Mesenchymal stem cell (in vitro differentiated cells and primary cell): ENCODE measurements at regions not wholly inside any gene's neighbourhood (a gene's known extent, or its start where the extent isn't known, plus 50 kb on each side); places are given as distances from the start of the nearest gene placed in this dataset.

ENCODE experiments used
- DNase-seq: peaks from one replicate; pipeline ENCODE4 v3.0.0-alpha.2; 2013
- H2AFZ ChIP-seq: one replicate; pipeline ENCODE4 v1.6.1; 2013; ENCODE audit warnings: low read depth, mild to moderate bottlenecking, control low read depth, inconsistent platforms, low read length, moderate library complexity
- H2AK5ac ChIP-seq: 2 replicates; pipeline ENCODE4 v1.6.1; 2013; ENCODE audit warnings: low read length, moderate library complexity, mild to moderate bottlenecking, inconsistent platforms; ENCODE audit not compliant: severe bottlenecking
- H2BK120ac ChIP-seq: one replicate; pipeline ENCODE4 v1.6.1; 2013; ENCODE audit warnings: low read depth, mild to moderate bottlenecking, inconsistent platforms, low read length, moderate library complexity
- H2BK12ac ChIP-seq, 2 experiments: one replicate each; pipeline ENCODE4 v1.6.1; 2013; ENCODE audit warnings: inconsistent platforms in 2 of 2, low read length in 2 of 2, mild to moderate bottlenecking in 2 of 2, moderate library complexity in 2 of 2, control low read depth in 1 of 2
- H2BK15ac ChIP-seq: one replicate; pipeline ENCODE4 v1.6.1; 2013; ENCODE audit warnings: mild to moderate bottlenecking, low read depth, inconsistent platforms; ENCODE audit not compliant: poor library complexity, severe bottlenecking
- H2BK5ac ChIP-seq: 2 replicates; pipeline ENCODE4 v1.6.1; 2013; ENCODE audit warnings: low read depth, mild to moderate bottlenecking, low read length, control low read depth, inconsistent platforms; ENCODE audit not compliant: poor library complexity, severe bottlenecking
- H3K14ac ChIP-seq, 2 experiments: one replicate each; pipeline ENCODE4 v1.6.1; 2013; ENCODE audit warnings: inconsistent platforms in 2 of 2, low read length in 2 of 2, control low read depth in 1 of 2, mild to moderate bottlenecking in 1 of 2, moderate library complexity in 1 of 2
- H3K18ac ChIP-seq, 2 experiments: one replicate each; pipeline ENCODE4 v1.6.1; 2013; ENCODE audit warnings: inconsistent platforms in 2 of 2, low read length in 2 of 2, control low read depth in 1 of 2, low read depth in 1 of 2, mild to moderate bottlenecking in 1 of 2
- H3K23ac ChIP-seq, 2 experiments: one replicate each; pipeline ENCODE4 v1.6.1; 2013; ENCODE audit warnings: inconsistent platforms in 2 of 2, low read length in 2 of 2, mild to moderate bottlenecking in 2 of 2, moderate library complexity in 2 of 2, control low read depth in 1 of 2
- H3K27ac ChIP-seq: 2 replicates; pipeline ENCODE4 v1.5.1; 2013; ENCODE audit warnings: mild to moderate bottlenecking, moderate library complexity, low read length, control low read depth, inconsistent platforms; ENCODE audit not compliant: poor library complexity, severe bottlenecking
- H3K27me3 ChIP-seq, 2 experiments: 2 replicates each; pipeline versions ENCODE4 v1.6.1 to v1.7.0; 2013; ENCODE audit warnings: low read length in 2 of 2, mild to moderate bottlenecking in 2 of 2, moderate library complexity in 2 of 2, control low read depth in 1 of 2, inconsistent platforms in 1 of 2; ENCODE audit not compliant: control insufficient read depth in 1 of 2, insufficient read depth in 1 of 2
- H3K36me3 ChIP-seq, 2 experiments: 2 replicates each; pipeline versions ENCODE4 v1.6.1 to v1.7.0; 2013; ENCODE audit warnings: low read length in 2 of 2, control low read depth in 1 of 2, inconsistent platforms in 1 of 2, low read depth in 1 of 2, mild to moderate bottlenecking in 1 of 2; ENCODE audit not compliant: insufficient read depth in 2 of 2, control insufficient read depth in 1 of 2
- H3K4ac ChIP-seq, 2 experiments: one replicate each; pipeline ENCODE4 v1.6.1; 2013; ENCODE audit warnings: inconsistent platforms in 2 of 2, low read length in 2 of 2, mild to moderate bottlenecking in 2 of 2, moderate library complexity in 2 of 2, control low read depth in 1 of 2, low read depth in 1 of 2
- H3K4me1 ChIP-seq: 2 replicates; pipeline ENCODE4 v1.6.1; 2013; ENCODE audit warnings: low read depth, low read length, control low read depth; ENCODE audit not compliant: control insufficient read depth, insufficient read depth
- H3K4me2 ChIP-seq: 2 replicates; pipeline ENCODE4 v1.6.1; 2013; ENCODE audit warnings: low read length, mild to moderate bottlenecking, inconsistent platforms; ENCODE audit not compliant: poor library complexity, severe bottlenecking
- H3K4me3 ChIP-seq, 2 experiments: 2 replicates each; pipeline versions ENCODE4 v1.5.1 to v1.7.0; 2013; ENCODE audit warnings: low read length in 2 of 2, mild to moderate bottlenecking in 2 of 2, control low read depth in 1 of 2, low read depth in 1 of 2; ENCODE audit not compliant: insufficient read depth in 1 of 2
- H3K79me1 ChIP-seq: replicated peaks from 2 replicates; pipeline ENCODE4 v1.6.1; 2013; ENCODE audit warnings: mild to moderate bottlenecking, control low read depth, low read length, inconsistent platforms; ENCODE audit not compliant: poor library complexity, severe bottlenecking
- H3K9ac ChIP-seq: 2 replicates; pipeline ENCODE4 v1.7.0; 2013; ENCODE audit warnings: mild to moderate bottlenecking, low read length, moderate library complexity
- H3K9me3 ChIP-seq: 2 replicates; pipeline ENCODE4 v1.7.0; 2013; ENCODE audit warnings: mild to moderate bottlenecking, low read length; ENCODE audit not compliant: control insufficient read depth
- H4K8ac ChIP-seq: one replicate; pipeline ENCODE4 v1.6.1; 2013; ENCODE audit warnings: inconsistent platforms, mild to moderate bottlenecking, low read length, moderate library complexity
- H4K91ac ChIP-seq: one replicate; pipeline ENCODE4 v1.6.1; 2013; ENCODE audit warnings: mild to moderate bottlenecking, low read length, inconsistent platforms
- WGBS: methylation state at CpG from one replicate; pipeline ENCODE4 v1.1.7; 2013; ENCODE audit warnings: mixed read lengths; 5-methylcytosine and 5-hydroxymethylcytosine counted together

GRCh38 chr12:89985935-89986334 lies 277.3 kb upstream of the ATP2B1 start:
- no peak overlapping the region for H3K23ac ChIP-seq

GRCh38 chr12:89984846-89985245 lies 276.2 kb upstream of the ATP2B1 start:
- H3K27ac ChIP-seq, result no peak overlapping the region
- H3K18ac ChIP-seq, result peak overlapping the region in 1 of 2 experiments; percentile 48
- no peak overlapping the region for H3K4me3 ChIP-seq
- peak overlapping the region; percentile 6 for H2AFZ ChIP-seq
- no peaks in the 10 kb centered on the region for H3K36me3 ChIP-seq
- no peaks in the 10 kb centered on the region for H3K9me3 ChIP-seq
- H3K79me1 ChIP-seq, result no peaks in the 10 kb centered on the region
- H3K9ac ChIP-seq, result no peak overlapping the region
- no peak overlapping the region for H4K8ac ChIP-seq
- no peak overlapping the region for H2BK15ac ChIP-seq
- no peak overlapping the region for H3K4me2 ChIP-seq
- H2BK5ac ChIP-seq, result no peak overlapping the region
- peak overlapping the region in 1 of 2 experiments; percentile 96 for H3K14ac ChIP-seq
- H2BK12ac ChIP-seq, result peak overlapping the region in 1 of 2 experiments; percentile 89
- 96% methylated on average over 8 of the region's 8 CpGs for WGBS
- no peak overlapping the region for H2BK120ac ChIP-seq
- H3K4ac ChIP-seq, result no peak overlapping the region
- no peak for DNase-seq
- no peak overlapping the region for H3K23ac ChIP-seq
- no peak overlapping the region for H2AK5ac ChIP-seq
- no peak overlapping the region for H4K91ac ChIP-seq
- no peaks in the 10 kb centered on the region for H3K4me1 ChIP-seq
- H3K27me3 ChIP-seq, result no peaks in the 10 kb centered on the region

More at GRCh38 chr12:89985935-89986334, 277.3 kb upstream of the ATP2B1 start:
- H3K79me1 ChIP-seq, result no peaks in the 10 kb centered on the region
- no peak overlapping the region for H3K4ac ChIP-seq
- no peak overlapping the region for H3K14ac ChIP-seq
- H2BK15ac ChIP-seq, result no peak overlapping the region
- H4K91ac ChIP-seq, result no peak overlapping the region
- no peak overlapping the region for H3K27ac ChIP-seq
- H3K4me3 ChIP-seq, result no peak overlapping the region
- H3K9ac ChIP-seq, result no peak overlapping the region
- no peak overlapping the region for H2AFZ ChIP-seq
- H2BK12ac ChIP-seq, result no peak overlapping the region
- no peaks in the 10 kb centered on the region for H3K4me1 ChIP-seq
- no peaks in the 10 kb centered on the region for H3K27me3 ChIP-seq
- no peak overlapping the region for H2BK120ac ChIP-seq
- H3K18ac ChIP-seq, result no peak overlapping the region
- H4K8ac ChIP-seq, result no peak overlapping the region
- H3K9me3 ChIP-seq, result no peaks in the 10 kb centered on the region
- no CpG with 5 or more reads among the region's 1 CpG for WGBS
- no peak overlapping the region for H2AK5ac ChIP-seq
- no peaks in the 10 kb centered on the region for H3K36me3 ChIP-seq
- H3K4me2 ChIP-seq, result no peak overlapping the region
- no peak overlapping the region for H2BK5ac ChIP-seq
- no peak for DNase-seq

- Histone ChIP-seq H2AK5ac (no peak overlapping the region), H3K36me3 (no peaks in the 10 kb centered on the region), H3K4me2 (no peak overlapping the region), H2BK5ac (no peak overlapping the region), H3K14ac (no peak overlapping the region), H3K23ac (no peak overlapping the region), H3K9me3 (no peaks in the 10 kb centered on the region), H3K9ac (no peak overlapping the region), H3K4me3 (no peak overlapping the region), H3K4me1 (no peaks in the 10 kb centered on the region), H3K4ac (no peak overlapping the region), H2BK120ac (no peak overlapping the region), H2AFZ (no peak overlapping the region), H3K79me1 (no peaks in the 10 kb centered on the region), H3K27ac (no peak overlapping the region), H4K8ac (no peak overlapping the region), H3K27me3 (no peaks in the 10 kb centered on the region), H2BK15ac (no peak overlapping the region), H2BK12ac (no peak overlapping the region), H3K18ac (no peak overlapping the region), H4K91ac (no peak overlapping the region)
- DNase-seq, result no peak
- 100% methylated on average over 1 of the region's 1 CpG for WGBS
Measured at GRCh38 chr12:89983622-89984021, 275.0 kb upstream of the ATP2B1 start.

GRCh38 chr12:89980236-89980635 lies 271.6 kb upstream of the ATP2B1 start:
- H2BK12ac ChIP-seq, result peak overlapping the region in 1 of 2 experiments; percentile 65
- no peak overlapping the region for H2AK5ac ChIP-seq
- peaks cover 2% of the 10 kb centered on the region for H3K4me1 ChIP-seq
- no peaks in the 10 kb centered on the region for H3K9me3 ChIP-seq
- H3K36me3 ChIP-seq, result no peaks in the 10 kb centered on the region
- peak overlapping the region; percentile 8 for H4K8ac ChIP-seq
- H3K4ac ChIP-seq, result peak overlapping the region in 1 of 2 experiments; percentile 24
- H3K27ac ChIP-seq, result no peak overlapping the region
- WGBS, result 98% methylated on average over 3 of the region's 3 CpGs
- no peak overlapping the region for H3K23ac ChIP-seq
- H2BK120ac ChIP-seq, result no peak overlapping the region
- H3K9ac ChIP-seq, result peak overlapping the region; percentile 22
- H3K4me2 ChIP-seq, result no peak overlapping the region
- H4K91ac ChIP-seq, result no peak overlapping the region
- H2BK5ac ChIP-seq, result no peak overlapping the region
- no peak overlapping the region for H2BK15ac ChIP-seq
- H3K4me3 ChIP-seq, result no peak overlapping the region
- peak; percentile 69 for DNase-seq
- H3K27me3 ChIP-seq, result no peaks in the 10 kb centered on the region
- H3K14ac ChIP-seq, result no peak overlapping the region
- peak overlapping the region; percentile 27 for H2AFZ ChIP-seq
- peak overlapping the region; percentile 64 to 75 for H3K18ac ChIP-seq
- H3K79me1 ChIP-seq, result no peaks in the 10 kb centered on the region
